K562 (cell line): ENCODE measurements at regions not wholly inside any gene's neighbourhood (a gene's known extent, or its start where the extent isn't known, plus 50 kb on each side); places are given as distances from the start of the nearest gene placed in this dataset.
"Not testable (repeated sequence)": the region's sequence is repeated elsewhere in the genome, so short reads cannot be mapped to it uniquely, and the experiment has no call there.

Experiments
- ATAC-seq: fragments of 200-7000 bp; cut with Tn5 transposase; 3 replicates; pipeline ENCODE4 v1.9.1; 2020; ENCODE audit warnings: moderate library complexity
- BruUV-seq: library from RNA; stranded (reverse); fragments of 400-500 nt; replicated peaks from 2 replicates; lab custom pipeline; 2021; lab: Mats Ljungman, UMichigan
- CTCF ChIA-PET: fragments of 300-600 bp; formaldehyde crosslinking; extraction: SDS; loops from one replicate; lab custom pipeline; 2021; ENCODE audit warnings: low intra/inter-chr PET ratio; lab: Yijun Ruan, JAX
- POLR2A ChIA-PET: fragments of 300-600, 350-650 bp; sonication (Branson Sonifier 250); formaldehyde crosslinking; extraction: SDS; loops from one replicate; lab custom pipeline; 2021; ENCODE audit warnings: antibody characterized with exemption, inconsistent platforms; lab: Yijun Ruan, JAX
- DNase-seq, 4 experiments: peaks; one replicate each; pipeline versions ENCODE4 v3.0.0 to v3.0.0-alpha.2; 2011 to 2018; ENCODE audit warnings: low spot score in 3 of 4, mixed read lengths in 3 of 4; ENCODE audit errors: extremely low read depth in 1 of 4
- FAIRE-seq: peaks from 2 replicates; lab custom pipeline; 2011; peaks lifted over from hg19 to GRCh38; lab: Jason Lieb, UNC
- H2AFZ ChIP-seq: 2 replicates; pipeline ENCODE4 v1.6.0; 2011; ENCODE audit warnings: low read depth, low read length, control low read depth, inconsistent platforms
- H3K27ac ChIP-seq: fragments of 200-600 bp; 3 replicates; pipeline ENCODE4 v1.8.0; 2011; ENCODE audit warnings: low read depth, mild to moderate bottlenecking, control low read depth, inconsistent platforms, low read length, moderate library complexity, mixed read lengths; ENCODE audit errors: extremely low read depth
- H3K27me3 ChIP-seq, 2 experiments: fragments of 300-600 bp in 1 of 2; 2 replicates in 1 of 2; 3 replicates in 1 of 2; pipeline versions ENCODE4 v1.6.0 to v1.8.0; 2011; ENCODE audit warnings: inconsistent platforms in 2 of 2, low read length in 2 of 2, mild to moderate bottlenecking in 1 of 2, mixed read lengths in 1 of 2, moderate library complexity in 1 of 2; ENCODE audit not compliant: control insufficient read depth in 2 of 2, insufficient read depth in 2 of 2
- H3K36me3 ChIP-seq: fragments of 300-600 bp; 3 replicates; pipeline ENCODE4 v1.8.0; 2011; ENCODE audit warnings: mild to moderate bottlenecking, low read length, inconsistent platforms; ENCODE audit not compliant: control insufficient read depth, insufficient read depth
- H3K4me1 ChIP-seq, 2 experiments: fragments of 200-600 bp in 1 of 2; replicated peaks in 1 of 2; 2 replicates in 1 of 2; 3 replicates in 1 of 2; pipeline versions ENCODE4 v1.5.1 to v1.8.0; 2011; ENCODE audit warnings: inconsistent platforms in 2 of 2, low read length in 2 of 2, mild to moderate bottlenecking in 1 of 2, mixed read lengths in 1 of 2, moderate library complexity in 1 of 2; ENCODE audit not compliant: control insufficient read depth in 2 of 2, insufficient read depth in 2 of 2
- H3K4me2 ChIP-seq: 2 replicates; pipeline ENCODE4 v1.6.1; 2011; ENCODE audit warnings: low read length, control low read depth, inconsistent platforms, mixed read lengths; ENCODE audit not compliant: insufficient read depth
- H3K4me3 ChIP-seq: fragments of 200-600 bp; sonication (generic), shearing (Covaris generic); 2 replicates; pipeline ENCODE4 v1.5.1; 2016; ENCODE audit warnings: control low read depth, inconsistent platforms
- H3K79me2 ChIP-seq: fragments of 200-600 bp; 3 replicates; pipeline ENCODE4 v1.8.0; 2011; ENCODE audit warnings: low read length, inconsistent platforms; ENCODE audit not compliant: control insufficient read depth, insufficient read depth
- H3K9ac ChIP-seq, 2 experiments: 2 replicates each; pipeline versions ENCODE4 v1.6.0 to v1.6.1; 2011; ENCODE audit warnings: low read depth in 2 of 2, low read length in 2 of 2, control low read depth in 1 of 2, inconsistent platforms in 1 of 2, mild to moderate bottlenecking in 1 of 2, mixed read lengths in 1 of 2; ENCODE audit not compliant: insufficient read depth in 1 of 2
- H3K9me1 ChIP-seq: one replicate; pipeline ENCODE4 v1.6.0; 2011; ENCODE audit warnings: inconsistent platforms, mild to moderate bottlenecking, low read length, moderate library complexity; ENCODE audit not compliant: control insufficient read depth, insufficient read depth
- H3K9me3 ChIP-seq: replicated peaks from 2 replicates; pipeline ENCODE4 v1.5.1; 2011; ENCODE audit warnings: low read depth, low read length, inconsistent platforms; ENCODE audit not compliant: control insufficient read depth, insufficient read depth
- H4K20me1 ChIP-seq: replicated peaks from 2 replicates; pipeline ENCODE4 v1.6.1; 2011; ENCODE audit warnings: low read length, inconsistent platforms, mixed read lengths; ENCODE audit not compliant: control insufficient read depth, insufficient read depth
- RAD21 ChIP-seq, 2 experiments: fragments of 250-450 bp in 1 of 2; fragments of 450-650 bp in 1 of 2; sonication (Bioruptor Pico) in 1 of 2; formaldehyde crosslinking in 1 of 2; IDR thresholded peaks in 1 of 2; conservative IDR thresholded peaks in 1 of 2; 2 replicates each; pipeline versions ENCODE4 v1.4.0 to v1.8.0; 2020 to 2022; ENCODE audit warnings: mild to moderate bottlenecking in 2 of 2, moderate library complexity in 1 of 2
- ZKSCAN8 ChIP-seq: fragments of 200-800 bp; sonication (Bioruptor generic); IDR thresholded peaks from 2 replicates; pipeline ENCODE4 v1.6.1; 2016; ENCODE audit warnings: missing genetic modification characterization, missing compliant biosample characterization
- WGBS: fragments of 100-300 bp; shearing (Covaris generic); methylation state at CpG from one replicate; pipeline ENCODE4 v1.1.6; 2016; ENCODE audit warnings: low coverage, mixed read lengths; ENCODE audit not compliant: insufficient coverage; ENCODE audit errors: missing lambda C conversion rate; 5-methylcytosine and 5-hydroxymethylcytosine counted together
- in situ Hi-C: fragments of 300-500 bp; cut with MboI; formaldehyde crosslinking; loops from 4 replicates; pipeline ENCODE4 v1.15.0; 2018; ENCODE audit warnings: inconsistent platforms, mixed read lengths
- intact Hi-C: fragments of 100-400 bp; cut with micrococcal nuclease; formaldehyde crosslinking; loops from 2 replicates; pipeline ENCODE4 v1.14.2; 2022
- TF ChIP-seq, protein P1 (sequence below), 2 experiments: fragments of 450-650 bp in 1 of 2; sonication (generic) in 1 of 2; formaldehyde crosslinking in 1 of 2; IDR thresholded peaks in 1 of 2; conservative IDR thresholded peaks in 1 of 2; 2 replicates each; pipeline versions ENCODE4 v1.6.1 to v1.8.1; 2016 to 2023; ENCODE audit warnings: mild to moderate bottlenecking in 2 of 2, moderate library complexity in 2 of 2, inconsistent platforms in 1 of 2, missing genetic modification reagents in 1 of 2

DNA sequence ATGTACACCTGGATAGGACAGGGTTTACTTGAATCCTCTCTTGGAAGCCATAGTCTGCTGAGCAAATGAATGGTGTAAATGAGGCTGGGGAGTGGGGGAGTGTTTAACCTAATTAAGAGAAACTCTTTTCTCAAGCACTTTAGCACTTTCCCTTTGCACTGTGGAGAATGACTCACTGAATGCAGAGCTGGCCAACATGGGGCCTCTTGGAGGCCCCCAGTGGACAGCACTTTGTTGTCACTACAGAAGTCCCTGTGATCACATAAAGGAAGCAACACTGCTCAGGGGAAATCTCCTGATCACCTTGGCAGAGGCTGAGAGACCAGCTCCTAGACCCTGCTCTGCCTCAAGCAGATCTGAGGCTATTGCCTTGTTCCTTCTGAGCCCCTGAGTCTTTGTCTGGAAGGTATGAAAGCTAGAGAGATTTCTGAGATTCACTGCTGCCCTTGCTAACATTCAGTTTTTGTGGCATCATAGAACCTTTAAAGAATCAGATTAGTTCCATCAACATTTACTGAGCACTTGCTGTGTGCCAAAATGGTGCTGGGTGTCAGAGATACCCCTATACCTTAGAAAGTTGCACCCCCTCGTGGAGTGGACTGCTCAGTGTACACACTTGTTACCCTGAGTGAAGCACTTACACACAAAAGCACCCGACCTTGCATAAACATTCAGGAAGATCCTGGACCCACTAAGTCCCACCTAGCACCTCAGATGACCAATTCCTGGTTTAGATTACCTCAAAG, 230.1 kb upstream of the CCL2 start (continued):
- TF ChIP-seq, protein P1, sequence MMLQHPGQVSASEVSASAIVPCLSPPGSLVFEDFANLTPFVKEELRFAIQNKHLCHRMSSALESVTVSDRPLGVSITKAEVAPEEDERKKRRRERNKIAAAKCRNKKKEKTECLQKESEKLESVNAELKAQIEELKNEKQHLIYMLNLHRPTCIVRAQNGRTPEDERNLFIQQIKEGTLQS (IDR thresholded peaks at IDR 0.05), result 0 out of 2 replicates have a peak, but pooled peaks have one; percentile 32
- TF ChIP-seq, protein P1 (CRISPR knock-in tag; conservative IDR thresholded peaks at IDR 0.05), result no peak
- TF ChIP-seq RAD21 (CRISPR knock-in tag; conservative IDR thresholded peaks at IDR 0.05 in 1 of 2, IDR thresholded peaks at IDR 0.05 in 1 of 2), result peak; percentile 17 to 54; a peak in 3 of 4 replicates
- TF ChIP-seq ZKSCAN8 (CRISPR knock-in tag), result peak; percentile 93

DNA sequence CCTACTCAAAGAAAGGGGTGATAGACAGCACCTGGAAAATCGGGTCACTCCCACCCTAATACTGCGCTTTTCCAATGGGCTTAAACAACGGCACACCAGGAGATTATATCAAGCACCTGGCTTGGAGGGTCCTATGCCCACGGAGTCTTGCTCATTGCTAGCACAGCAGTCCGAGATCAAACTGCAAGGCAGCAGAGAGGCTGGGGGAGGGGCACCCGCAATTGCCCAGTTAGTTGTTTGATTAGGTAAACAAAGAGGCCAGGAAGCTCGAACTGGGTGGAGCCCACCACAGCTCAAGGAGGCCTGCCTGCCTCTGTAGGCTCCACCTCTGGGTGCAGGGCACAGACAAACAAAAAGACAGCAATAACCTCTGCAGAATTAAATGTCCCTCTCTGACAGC, 224.5 kb upstream of the CCL2 start:
- H3K9ac ChIP-seq, CTCF ChIA-PET, H3K9me3 ChIP-seq, H3K27ac ChIP-seq, H3K4me3 ChIP-seq, H3K27me3 ChIP-seq, H3K9me1 ChIP-seq, H3K36me3 ChIP-seq, DNase-seq, H3K4me2 ChIP-seq, H4K20me1 ChIP-seq, intact Hi-C loops, H3K79me2 ChIP-seq, H3K4me1 ChIP-seq, ATAC-seq, H2AFZ ChIP-seq, FAIRE-seq, BruUV-seq, in situ Hi-C loops: not testable (repeated sequence)
- POLR2A ChIA-PET, result interaction anchor here (0.6 to 1.8 kb wide), 2 partner anchors 14 to 1056 kb away, joined by 3 to 5 read pairs; no protein-coding TSS in a partner anchor
- WGBS, result 1% methylated on average over 7 of the region's 7 CpGs
